ENCODE measurements at regions not wholly inside any gene's neighbourhood (a gene's known extent, or its start where the extent isn't known, plus 50 kb on each side); places are given as distances from the start of the nearest gene placed in this dataset.

- no peaks in the 10 kb centered on the region for H3K9me3 ChIP-seq (ENCODE audit: control insufficient read depth in 2 of 2, low read length in 2 of 2)
- H3K27me3 Mint-ChIP-seq: peaks cover 24% of the 10 kb centered on the region
- no peak overlapping the region for H3K4me3 ChIP-seq (ENCODE audit: low read depth, low read length)
- H3K4me1 Mint-ChIP-seq: peaks cover 11 to 22% (median 14%) of the 10 kb centered on the region in 4 donors
- H3K4me1 ChIP-seq (ENCODE audit: control insufficient read depth, insufficient read depth, low read length, poor library complexity, severe bottlenecking): peaks cover 16% of the 10 kb centered on the region
- H3K9me3 Mint-ChIP-seq: no peaks in the 10 kb centered on the region
- no peaks in the 10 kb centered on the region for H3K36me3 ChIP-seq (ENCODE audit: control insufficient read depth, insufficient read depth, low read length)
- peaks cover 12% of the 10 kb centered on the region for H3K27me3 ChIP-seq (ENCODE audit: control insufficient read depth, insufficient read depth, low read length)
- no peak overlapping the region for H3K27ac Mint-ChIP-seq
- no peak overlapping the region for H3K27ac ChIP-seq (ENCODE audit: insufficient read depth, low read length, poor library complexity, severe bottlenecking)
- DNase-seq: no peak
- ATAC-seq (ENCODE audit: low read depth in 2 of 2): no peak
- H3K4me3 Mint-ChIP-seq: no peak overlapping the region
- no peaks in the 10 kb centered on the region for H3K36me3 Mint-ChIP-seq
Observed at GRCh38 chr5:157993201-157993600, 134.3 kb upstream of the CLINT1 start.

GRCh38 chr5:157990583-157991181 is 131.7 kb upstream of the CLINT1 start:
- Histone ChIP-seq H3K27me3 (ENCODE audit: control insufficient read depth, insufficient read depth, low read length) (peaks cover 10% of the 10 kb centered on the region), H3K36me3 (ENCODE audit: control insufficient read depth, insufficient read depth, low read length) (no peaks in the 10 kb centered on the region), H3K9me3 (ENCODE audit: control insufficient read depth in 2 of 2, low read length in 2 of 2) (no peaks in the 10 kb centered on the region), H3K4me1 (ENCODE audit: control insufficient read depth, insufficient read depth, low read length, poor library complexity, severe bottlenecking) (peaks cover 16% of the 10 kb centered on the region), H3K4me3 (ENCODE audit: low read depth, low read length) (no peak overlapping the region), H3K27ac (ENCODE audit: insufficient read depth, low read length, poor library complexity, severe bottlenecking) (no peak overlapping the region)
- Mint-ChIP-seq H3K27ac (no peak overlapping the region), H3K4me3 (no peak overlapping the region), H3K9me3 (no peaks in the 10 kb centered on the region), H3K4me1 (peaks cover 11 to 22% (median 14%) of the 10 kb centered on the region in 4 donors), H3K27me3 (peaks cover 13% of the 10 kb centered on the region), H3K36me3 (no peaks in the 10 kb centered on the region)
- DNase-seq: no peak
- no peak for ATAC-seq (ENCODE audit: low read depth in 2 of 2)

DNA sequence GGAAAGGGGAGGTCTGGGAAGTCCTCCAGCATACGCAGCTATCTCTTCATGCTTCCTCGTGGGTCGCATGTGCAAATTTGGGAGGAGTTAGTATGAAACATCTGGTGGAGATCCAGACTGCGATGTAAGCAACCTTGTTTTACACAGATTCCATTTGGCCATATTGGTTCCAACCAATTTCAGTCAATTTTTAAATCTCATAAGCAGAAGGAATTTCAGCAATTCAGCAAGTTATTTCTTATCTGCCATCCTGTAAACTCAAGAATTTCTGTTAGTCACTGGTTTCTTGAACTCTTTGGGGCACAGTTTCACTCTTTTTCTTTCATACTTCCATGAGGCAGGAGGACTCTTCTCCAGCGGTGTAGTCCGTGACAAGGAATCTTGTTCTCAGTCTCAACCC is 130.4 kb upstream of the CLINT1 start:
- Histone ChIP-seq H3K36me3 (ENCODE audit: control insufficient read depth, insufficient read depth, low read length) (no peaks in the 10 kb centered on the region), H3K4me1 (ENCODE audit: control insufficient read depth, insufficient read depth, low read length, poor library complexity, severe bottlenecking) (peaks cover 7% of the 10 kb centered on the region), H3K9me3 (ENCODE audit: control insufficient read depth in 2 of 2, low read length in 2 of 2) (no peaks in the 10 kb centered on the region), H3K27ac (ENCODE audit: insufficient read depth, low read length, poor library complexity, severe bottlenecking) (no peak overlapping the region), H3K4me3 (ENCODE audit: low read depth, low read length) (no peak overlapping the region), H3K27me3 (ENCODE audit: control insufficient read depth, insufficient read depth, low read length) (peaks cover 10% of the 10 kb centered on the region)
- no peak for DNase-seq
- H3K36me3 Mint-ChIP-seq: no peaks in the 10 kb centered on the region
- no peak overlapping the region for H3K4me3 Mint-ChIP-seq
- peaks cover 3 to 11% (median 6%) of the 10 kb centered on the region in 4 donors for H3K4me1 Mint-ChIP-seq
- H3K27me3 Mint-ChIP-seq: peaks cover 10% of the 10 kb centered on the region
- H3K27ac Mint-ChIP-seq: no peak overlapping the region
- H3K9me3 Mint-ChIP-seq: peaks cover 0 to under 1% (median 0%) of the 10 kb centered on the region in 7 donors
- ATAC-seq (ENCODE audit: low read depth in 2 of 2): no peak

DNA sequence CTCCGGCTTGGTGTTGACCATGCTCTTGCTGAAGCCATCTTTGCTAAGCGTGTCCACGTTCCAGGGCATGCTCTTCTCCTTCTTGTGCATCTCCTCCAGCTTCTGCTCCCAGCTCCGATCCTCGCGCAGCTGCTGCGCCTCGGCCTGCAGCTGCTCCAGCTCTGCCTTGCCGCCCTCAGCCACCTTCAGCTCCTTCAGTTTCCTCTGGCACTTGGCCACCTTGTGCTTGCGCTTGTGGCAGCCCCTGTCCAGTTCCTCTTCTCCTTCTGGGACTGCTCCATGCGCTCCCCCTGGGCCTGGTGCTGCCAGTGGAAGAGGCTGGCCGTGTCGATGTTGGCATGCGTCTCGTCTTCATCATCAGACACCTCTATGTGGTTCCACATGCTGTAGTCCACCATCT is 128.3 kb upstream of the CLINT1 start:
- no peak overlapping the region for H3K4me3 ChIP-seq (ENCODE audit: low read depth, low read length)
- no peaks in the 10 kb centered on the region for H3K4me1 ChIP-seq (ENCODE audit: control insufficient read depth, insufficient read depth, low read length, poor library complexity, severe bottlenecking)
- Mint-ChIP-seq H3K4me1 (no peaks in the 10 kb centered on the region), H3K4me3 (no peak overlapping the region), H3K27me3 (peaks cover 14% of the 10 kb centered on the region), H3K9me3 (peaks cover 0 to 4% (median 0%) of the 10 kb centered on the region in 7 donors), H3K36me3 (no peaks in the 10 kb centered on the region), H3K27ac (no peak overlapping the region)
- H3K36me3 ChIP-seq (ENCODE audit: control insufficient read depth, insufficient read depth, low read length): no peaks in the 10 kb centered on the region
- H3K9me3 ChIP-seq (ENCODE audit: control insufficient read depth in 2 of 2, low read length in 2 of 2): no peaks in the 10 kb centered on the region
- H3K27ac ChIP-seq (ENCODE audit: insufficient read depth, low read length, poor library complexity, severe bottlenecking): no peak overlapping the region
- peaks cover 10% of the 10 kb centered on the region for H3K27me3 ChIP-seq (ENCODE audit: control insufficient read depth, insufficient read depth, low read length)
- no peak for DNase-seq
- ATAC-seq (ENCODE audit: low read depth in 2 of 2): no peak

- no peaks in the 10 kb centered on the region for H3K9me3 ChIP-seq (ENCODE audit: control insufficient read depth in 2 of 2, low read length in 2 of 2)
- Mint-ChIP-seq H3K4me3 (no peak overlapping the region), H3K36me3 (no peaks in the 10 kb centered on the region), H3K27ac (no peak overlapping the region), H3K9me3 (peaks cover 0 to 4% (median 0%) of the 10 kb centered on the region in 7 donors), H3K4me1 (no peaks in the 10 kb centered on the region), H3K27me3 (peaks cover 10% of the 10 kb centered on the region)
- no peaks in the 10 kb centered on the region for H3K36me3 ChIP-seq (ENCODE audit: control insufficient read depth, insufficient read depth, low read length)
- peaks cover 7% of the 10 kb centered on the region for H3K27me3 ChIP-seq (ENCODE audit: control insufficient read depth, insufficient read depth, low read length)
- no peak overlapping the region for H3K27ac ChIP-seq (ENCODE audit: insufficient read depth, low read length, poor library complexity, severe bottlenecking)
- H3K4me3 ChIP-seq (ENCODE audit: low read depth, low read length): no peak overlapping the region
- no peaks in the 10 kb centered on the region for H3K4me1 ChIP-seq (ENCODE audit: control insufficient read depth, insufficient read depth, low read length, poor library complexity, severe bottlenecking)
- ATAC-seq (ENCODE audit: low read depth in 2 of 2) (no peak), DNase-seq (no peak)
Observed at GRCh38 chr5:157986431-157986990, 127.6 kb upstream of the CLINT1 start.

DNA sequence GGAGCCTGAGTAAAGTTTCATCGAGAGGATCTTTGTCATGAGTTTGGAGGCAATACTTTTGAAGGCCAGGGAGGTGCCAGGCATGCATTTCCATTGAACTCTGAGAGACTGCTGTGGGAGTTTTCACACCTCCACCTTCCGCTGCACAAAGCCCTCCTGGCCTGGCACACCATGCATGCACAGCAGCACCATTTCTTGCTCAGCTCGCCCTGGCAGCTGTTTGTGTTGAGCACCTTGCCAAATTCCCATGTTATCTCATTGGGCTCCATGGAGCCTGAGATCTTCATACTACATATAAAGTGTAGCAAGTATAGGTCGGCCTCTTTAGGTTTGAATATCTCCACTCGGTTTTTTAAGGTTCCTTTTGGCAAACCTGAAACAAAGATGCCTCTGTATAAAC is 125.7 kb upstream of the CLINT1 start:
- Histone ChIP-seq H3K4me1 (ENCODE audit: control insufficient read depth, insufficient read depth, low read length, poor library complexity, severe bottlenecking) (no peaks in the 10 kb centered on the region), H3K9me3 (ENCODE audit: control insufficient read depth in 2 of 2, low read length in 2 of 2) (no peaks in the 10 kb centered on the region), H3K4me3 (ENCODE audit: low read depth, low read length) (no peak overlapping the region), H3K27me3 (ENCODE audit: control insufficient read depth, insufficient read depth, low read length) (peaks cover 4% of the 10 kb centered on the region), H3K36me3 (ENCODE audit: control insufficient read depth, insufficient read depth, low read length) (no peaks in the 10 kb centered on the region), H3K27ac (ENCODE audit: insufficient read depth, low read length, poor library complexity, severe bottlenecking) (no peak overlapping the region)
- DNase-seq (no peak), ATAC-seq (ENCODE audit: low read depth in 2 of 2) (no peak)
- H3K4me3 Mint-ChIP-seq: no peak overlapping the region
- peaks cover 10% of the 10 kb centered on the region for H3K27me3 Mint-ChIP-seq
- no peaks in the 10 kb centered on the region for H3K4me1 Mint-ChIP-seq
- H3K36me3 Mint-ChIP-seq: no peaks in the 10 kb centered on the region
- peaks cover 0 to 4% (median 0%) of the 10 kb centered on the region in 7 donors for H3K9me3 Mint-ChIP-seq
- no peak overlapping the region for H3K27ac Mint-ChIP-seq

GRCh38 chr5:157983906-157984551 is 125.1 kb upstream of the CLINT1 start:
- Histone ChIP-seq H3K27me3 (ENCODE audit: control insufficient read depth, insufficient read depth, low read length) (peaks cover 1% of the 10 kb centered on the region), H3K9me3 (ENCODE audit: control insufficient read depth in 2 of 2, low read length in 2 of 2) (no peaks in the 10 kb centered on the region), H3K27ac (ENCODE audit: insufficient read depth, low read length, poor library complexity, severe bottlenecking) (no peak overlapping the region), H3K36me3 (ENCODE audit: control insufficient read depth, insufficient read depth, low read length) (no peaks in the 10 kb centered on the region), H3K4me1 (ENCODE audit: control insufficient read depth, insufficient read depth, low read length, poor library complexity, severe bottlenecking) (no peaks in the 10 kb centered on the region), H3K4me3 (ENCODE audit: low read depth, low read length) (no peak overlapping the region)
- Mint-ChIP-seq H3K27ac (no peak overlapping the region), H3K4me1 (no peaks in the 10 kb centered on the region), H3K9me3 (peaks cover 0 to 4% (median 0%) of the 10 kb centered on the region in 7 donors), H3K4me3 (no peak overlapping the region), H3K27me3 (peaks cover 10% of the 10 kb centered on the region), H3K36me3 (no peaks in the 10 kb centered on the region)
- DNase-seq: no peak
- ATAC-seq (ENCODE audit: low read depth in 2 of 2): no peak

- H3K36me3 Mint-ChIP-seq: no peaks in the 10 kb centered on the region
- no peaks in the 10 kb centered on the region for H3K4me1 ChIP-seq (ENCODE audit: control insufficient read depth, insufficient read depth, low read length, poor library complexity, severe bottlenecking)
- H3K27ac Mint-ChIP-seq: no peak overlapping the region
- ATAC-seq (ENCODE audit: low read depth in 2 of 2) (no peak), DNase-seq (no peak)
- H3K9me3 ChIP-seq (ENCODE audit: control insufficient read depth in 2 of 2, low read length in 2 of 2): no peaks in the 10 kb centered on the region
- no peak overlapping the region for H3K27ac ChIP-seq (ENCODE audit: insufficient read depth, low read length, poor library complexity, severe bottlenecking)
- no peaks in the 10 kb centered on the region for H3K27me3 ChIP-seq (ENCODE audit: control insufficient read depth, insufficient read depth, low read length)
- H3K4me3 Mint-ChIP-seq: no peak overlapping the region
- H3K4me1 Mint-ChIP-seq: no peaks in the 10 kb centered on the region
- H3K36me3 ChIP-seq (ENCODE audit: control insufficient read depth, insufficient read depth, low read length): no peaks in the 10 kb centered on the region
- H3K4me3 ChIP-seq (ENCODE audit: low read depth, low read length): no peak overlapping the region
- H3K27me3 Mint-ChIP-seq: peaks cover 31% of the 10 kb centered on the region
- no peaks in the 10 kb centered on the region for H3K9me3 Mint-ChIP-seq
Observed at GRCh38 chr5:157978061-157978460, 119.1 kb upstream of the CLINT1 start.

Measured in CD4-positive, CD25-positive, alpha-beta regulatory T cell (primary cell).